ENCODE measurements at regions not wholly inside any gene's neighbourhood (a gene's known extent, or its start where the extent isn't known, plus 50 kb on each side); places are given as distances from the start of the nearest gene placed in this dataset.

DNA sequence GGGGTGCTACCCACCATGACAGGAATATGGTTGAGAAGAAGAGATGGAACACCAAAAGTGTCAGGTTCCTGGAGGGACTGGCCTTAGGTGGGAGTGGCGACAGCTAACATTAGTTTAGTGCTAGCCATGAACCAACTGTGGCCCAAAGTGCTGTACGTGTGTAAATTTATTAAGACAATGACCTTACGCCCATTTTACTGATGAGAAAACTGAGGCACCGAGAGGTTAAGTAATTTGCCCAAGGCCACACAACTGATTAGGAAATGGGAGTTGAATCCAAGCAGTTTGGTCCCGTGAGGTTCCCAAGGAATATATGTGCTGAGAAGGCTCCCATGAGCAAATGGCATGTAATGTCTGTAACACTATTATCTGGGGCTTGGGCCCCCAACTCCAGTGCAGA is 109.5 kb upstream of the SLC1A4 start:
- no peak overlapping the region for H3K27ac ChIP-seq
- 83 to 93% (median 87%) methylated on average over 5 of the region's 5 CpGs for WGBS, 3 donors
- intact Hi-C loops (cut with DNase I): loop anchor here in 1 of 4 donors (10.0 kb wide), 2 partner anchors 355 to 535 kb away; partner anchors contain the start of gene AFTPH
- H3K4me3 ChIP-seq: no peak overlapping the region
- DNase-seq: no peak
- H3K27me3 ChIP-seq: no peaks in the 10 kb centered on the region
- TF ChIP-seq POLR2A (IDR thresholded peaks at IDR 0.05) (no peak), EP300 (IDR thresholded peaks at IDR 0.05) (no peak)
- TF ChIP-seq, protein P1, sequence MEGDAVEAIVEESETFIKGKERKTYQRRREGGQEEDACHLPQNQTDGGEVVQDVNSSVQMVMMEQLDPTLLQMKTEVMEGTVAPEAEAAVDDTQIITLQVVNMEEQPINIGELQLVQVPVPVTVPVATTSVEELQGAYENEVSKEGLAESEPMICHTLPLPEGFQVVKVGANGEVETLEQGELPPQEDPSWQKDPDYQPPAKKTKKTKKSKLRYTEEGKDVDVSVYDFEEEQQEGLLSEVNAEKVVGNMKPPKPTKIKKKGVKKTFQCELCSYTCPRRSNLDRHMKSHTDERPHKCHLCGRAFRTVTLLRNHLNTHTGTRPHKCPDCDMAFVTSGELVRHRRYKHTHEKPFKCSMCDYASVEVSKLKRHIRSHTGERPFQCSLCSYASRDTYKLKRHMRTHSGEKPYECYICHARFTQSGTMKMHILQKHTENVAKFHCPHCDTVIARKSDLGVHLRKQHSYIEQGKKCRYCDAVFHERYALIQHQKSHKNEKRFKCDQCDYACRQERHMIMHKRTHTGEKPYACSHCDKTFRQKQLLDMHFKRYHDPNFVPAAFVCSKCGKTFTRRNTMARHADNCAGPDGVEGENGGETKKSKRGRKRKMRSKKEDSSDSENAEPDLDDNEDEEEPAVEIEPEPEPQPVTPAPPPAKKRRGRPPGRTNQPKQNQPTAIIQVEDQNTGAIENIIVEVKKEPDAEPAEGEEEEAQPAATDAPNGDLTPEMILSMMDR (IDR thresholded peaks at IDR 0.05): no peak
- no peaks in the 10 kb centered on the region for H3K36me3 ChIP-seq
- no peaks in the 10 kb centered on the region for H3K9me3 ChIP-seq
- H3K4me1 ChIP-seq (ENCODE audit: insufficient read depth): peaks cover 1% of the 10 kb centered on the region

DNA sequence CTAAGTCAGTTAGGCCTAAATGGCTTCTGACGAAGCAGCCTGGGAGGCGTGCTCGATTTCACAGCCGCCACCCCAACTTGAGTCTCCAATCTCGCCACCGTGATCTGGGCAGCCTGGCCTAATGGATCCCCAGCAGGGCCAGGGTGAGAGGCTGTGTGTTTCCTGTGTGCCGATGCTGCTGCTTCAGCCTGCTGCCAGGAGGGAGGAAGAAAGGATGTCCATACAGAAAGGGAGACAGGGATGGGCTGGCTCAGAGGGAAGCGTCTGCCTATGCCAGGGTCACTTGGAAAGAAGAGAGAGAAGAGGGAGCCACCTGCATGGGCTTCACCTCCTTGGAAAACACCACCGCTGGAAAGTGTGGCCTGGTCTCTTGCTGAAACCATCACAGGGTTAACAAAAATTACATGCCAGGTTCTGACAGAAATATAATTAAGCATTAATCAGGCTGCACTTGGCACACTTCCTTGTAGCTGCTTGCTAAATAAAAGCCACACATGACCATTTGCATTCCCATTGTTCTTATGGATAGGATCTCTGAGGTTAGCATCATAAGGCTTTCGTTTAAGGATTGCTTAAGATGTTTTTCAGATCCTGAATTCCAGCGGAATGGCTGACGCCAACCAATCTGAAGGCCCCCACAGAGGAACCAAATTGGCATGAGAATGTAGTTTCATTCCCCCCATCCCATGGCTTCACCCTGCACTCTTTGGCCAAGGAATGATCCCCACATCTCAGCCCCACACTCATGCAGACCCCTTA is 108.8 kb upstream of the SLC1A4 start:
- Histone ChIP-seq H3K4me3 (no peak overlapping the region), H3K27ac (no peak overlapping the region), H3K36me3 (no peaks in the 10 kb centered on the region), H3K4me1 (ENCODE audit: insufficient read depth) (peaks cover 1% of the 10 kb centered on the region), H3K9me3 (no peaks in the 10 kb centered on the region), H3K27me3 (no peaks in the 10 kb centered on the region)
- no peak for DNase-seq
- TF ChIP-seq POLR2A (IDR thresholded peaks at IDR 0.05) (no peak), EP300 (IDR thresholded peaks at IDR 0.05) (no peak)
- TF ChIP-seq, protein P1 (IDR thresholded peaks at IDR 0.05): no peak
- 77 to 82% (median 78%) methylated on average over 12 of the region's 12 CpGs for WGBS, 3 donors
- intact Hi-C loops (cut with DNase I): no loop called here

DNA sequence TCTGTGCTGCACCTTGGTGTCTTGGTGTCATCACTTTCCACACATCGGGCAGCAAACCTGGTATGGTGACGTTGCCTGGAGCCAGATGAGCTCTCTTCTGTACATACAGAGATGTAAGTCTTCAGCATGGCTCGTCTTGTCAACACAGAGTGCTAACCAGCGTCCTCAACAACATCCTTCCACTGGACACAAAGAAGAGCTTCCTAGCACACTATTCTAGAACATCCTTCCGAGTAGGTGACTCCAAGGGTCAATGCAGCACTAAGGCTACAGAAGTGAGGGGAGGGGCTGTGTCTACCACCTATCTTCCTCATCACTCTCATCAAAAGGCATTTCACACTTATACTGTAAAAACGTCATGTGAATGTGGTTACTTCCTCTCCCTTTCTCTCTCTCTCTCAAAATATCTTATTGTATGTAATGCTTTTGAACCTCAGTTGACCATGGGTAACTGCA is 108.1 kb upstream of the SLC1A4 start:
- Histone ChIP-seq H3K27ac (no peak overlapping the region), H3K9me3 (no peaks in the 10 kb centered on the region), H3K4me3 (no peak overlapping the region), H3K36me3 (no peaks in the 10 kb centered on the region), H3K4me1 (ENCODE audit: insufficient read depth) (no peaks in the 10 kb centered on the region), H3K27me3 (no peaks in the 10 kb centered on the region)
- no peak for TF ChIP-seq POLR2A (IDR thresholded peaks at IDR 0.05)
- TF ChIP-seq EP300 (IDR thresholded peaks at IDR 0.05): no peak
- TF ChIP-seq, protein P1 (IDR thresholded peaks at IDR 0.05): no peak
- WGBS, 3 donors: 84 to 88% (median 85%) methylated on average over 6 of the region's 6 CpGs
- DNase-seq: no peak
- intact Hi-C loops (cut with DNase I): no loop called here

DNA sequence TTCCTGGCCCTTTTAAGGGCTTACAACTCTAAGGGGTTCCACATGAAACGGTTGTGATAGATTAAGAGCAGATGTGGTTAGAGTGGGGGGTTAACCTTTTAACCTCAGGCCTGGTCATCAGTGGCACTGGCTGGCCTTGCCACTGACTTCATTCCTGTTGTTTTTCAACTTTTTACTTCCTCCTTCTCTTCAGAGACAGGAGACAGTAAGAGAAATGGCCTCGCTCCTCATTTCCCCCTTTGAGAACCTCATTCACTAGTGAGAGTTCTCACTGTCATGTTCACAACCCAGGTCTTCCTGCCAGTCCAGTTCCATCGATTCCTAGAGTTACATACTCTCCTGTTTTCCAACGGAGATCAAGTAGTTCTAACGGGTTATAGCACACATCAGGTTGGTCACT is 101.6 kb upstream of the SLC1A4 start:
- no peak for DNase-seq
- WGBS, 3 donors: 84 to 91% (median 85%) methylated on average over 5 of the region's 5 CpGs
- Histone ChIP-seq H3K4me3 (no peak overlapping the region), H3K36me3 (no peaks in the 10 kb centered on the region), H3K27ac (no peak overlapping the region), H3K4me1 (ENCODE audit: insufficient read depth) (no peaks in the 10 kb centered on the region), H3K27me3 (no peaks in the 10 kb centered on the region), H3K9me3 (no peaks in the 10 kb centered on the region)
- intact Hi-C loops (cut with DNase I): no loop called here
- no peak for TF ChIP-seq EP300 (IDR thresholded peaks at IDR 0.05)
- TF ChIP-seq, protein P1 (IDR thresholded peaks at IDR 0.05): no peak
- no peak for TF ChIP-seq POLR2A (IDR thresholded peaks at IDR 0.05)
